ENCODE measurements at regions not wholly inside any gene's neighbourhood (a gene's known extent, or its start where the extent isn't known, plus 50 kb on each side); places are given as distances from the start of the nearest gene placed in this dataset.
"Not testable (repeated sequence)": the region's sequence is repeated elsewhere in the genome, so short reads cannot be mapped to it uniquely, and the experiment has no call there.

DNA sequence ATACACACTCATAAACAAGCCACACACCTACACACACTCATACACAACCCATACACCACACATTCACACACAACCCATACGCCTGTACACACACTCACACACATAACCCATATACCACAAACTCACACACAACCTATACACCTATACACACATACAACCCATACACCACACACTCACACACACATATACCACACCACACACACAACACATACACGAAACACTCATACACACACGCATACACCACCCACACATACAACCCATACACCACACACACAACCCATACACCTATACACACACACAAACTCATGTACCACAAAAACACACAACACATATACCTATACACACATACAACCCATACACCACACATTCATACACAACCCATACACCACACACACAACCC, 164.3 kb downstream of the TMEM121 start:
- TF ChIP-seq, protein P1, sequence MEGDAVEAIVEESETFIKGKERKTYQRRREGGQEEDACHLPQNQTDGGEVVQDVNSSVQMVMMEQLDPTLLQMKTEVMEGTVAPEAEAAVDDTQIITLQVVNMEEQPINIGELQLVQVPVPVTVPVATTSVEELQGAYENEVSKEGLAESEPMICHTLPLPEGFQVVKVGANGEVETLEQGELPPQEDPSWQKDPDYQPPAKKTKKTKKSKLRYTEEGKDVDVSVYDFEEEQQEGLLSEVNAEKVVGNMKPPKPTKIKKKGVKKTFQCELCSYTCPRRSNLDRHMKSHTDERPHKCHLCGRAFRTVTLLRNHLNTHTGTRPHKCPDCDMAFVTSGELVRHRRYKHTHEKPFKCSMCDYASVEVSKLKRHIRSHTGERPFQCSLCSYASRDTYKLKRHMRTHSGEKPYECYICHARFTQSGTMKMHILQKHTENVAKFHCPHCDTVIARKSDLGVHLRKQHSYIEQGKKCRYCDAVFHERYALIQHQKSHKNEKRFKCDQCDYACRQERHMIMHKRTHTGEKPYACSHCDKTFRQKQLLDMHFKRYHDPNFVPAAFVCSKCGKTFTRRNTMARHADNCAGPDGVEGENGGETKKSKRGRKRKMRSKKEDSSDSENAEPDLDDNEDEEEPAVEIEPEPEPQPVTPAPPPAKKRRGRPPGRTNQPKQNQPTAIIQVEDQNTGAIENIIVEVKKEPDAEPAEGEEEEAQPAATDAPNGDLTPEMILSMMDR (IDR thresholded peaks at IDR 0.05; ENCODE audit: insufficient read depth, low read depth, low read length): no peak
- DNase-seq (ENCODE audit: low read depth): no peak
- no peak overlapping the region for H3K4me3 ChIP-seq (ENCODE audit: low read depth, low read length)

DNA sequence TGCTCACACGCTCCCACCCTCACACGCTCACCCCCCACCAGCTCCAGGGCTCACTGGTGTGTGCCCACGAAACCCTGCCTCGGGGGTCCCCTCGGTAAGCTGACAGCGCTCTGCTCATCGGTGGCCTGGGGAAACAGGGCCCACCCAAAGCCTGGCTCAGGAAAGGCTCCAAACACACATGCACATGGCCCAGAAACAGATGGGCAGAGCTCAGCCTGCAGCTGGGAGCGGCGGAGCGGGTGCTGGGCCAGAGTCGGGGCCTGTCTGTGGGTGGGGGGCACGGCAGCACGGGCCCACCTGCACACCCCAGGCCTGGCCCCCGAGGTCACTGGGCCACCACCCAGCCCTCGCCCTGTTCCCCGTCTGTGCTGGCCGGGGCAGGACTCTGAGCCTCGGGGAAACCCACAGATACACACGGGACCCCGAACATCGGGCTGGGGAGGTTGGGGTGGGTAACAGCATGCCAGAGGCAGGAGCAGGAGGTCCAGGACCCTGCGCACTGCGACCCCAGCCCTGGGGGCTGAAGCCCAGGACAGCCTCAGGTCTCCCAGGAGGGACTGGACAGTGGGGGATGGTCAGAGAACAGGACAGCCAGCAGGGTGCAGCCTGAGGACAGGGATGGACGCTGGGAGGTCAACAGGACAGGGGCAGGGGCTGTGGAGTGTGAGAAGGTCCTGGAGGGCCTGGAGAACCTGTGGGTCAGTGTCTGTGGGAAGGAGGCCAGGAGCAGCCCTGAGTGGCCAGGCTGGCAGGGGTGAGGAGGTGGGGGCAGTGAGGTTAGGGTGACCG, 165.1 kb downstream of the TMEM121 start:
- DNase-seq (ENCODE audit: low read depth): not testable (repeated sequence)

DNA sequence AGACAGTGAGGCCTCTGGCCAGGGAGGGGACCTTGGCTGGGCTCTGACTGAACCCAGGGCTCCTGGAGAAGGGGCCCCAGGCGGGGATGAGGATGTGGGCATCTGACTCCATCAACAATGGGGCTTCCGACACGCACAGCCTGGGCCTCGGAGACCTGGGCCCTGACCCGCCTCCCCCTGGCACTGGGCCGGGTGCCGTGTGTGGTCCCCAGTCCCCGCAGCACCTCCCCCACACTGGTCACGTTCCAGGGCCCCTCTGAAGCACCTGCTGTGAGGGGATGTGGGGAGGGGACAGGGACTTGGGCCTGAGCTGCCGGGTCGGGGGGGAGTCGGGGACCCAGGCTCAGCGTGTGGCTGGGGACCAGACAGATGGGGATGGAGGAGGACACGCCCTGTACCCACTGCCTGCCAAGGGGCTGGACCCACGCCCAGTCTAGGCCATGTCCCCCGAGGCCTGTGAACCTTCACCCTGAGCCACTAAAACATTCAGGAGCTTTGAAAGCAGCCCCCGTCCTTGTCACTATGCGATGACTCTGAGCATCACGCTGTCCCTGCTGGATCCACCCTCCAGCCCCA, 165.8 kb downstream of the TMEM121 start:
- not testable (repeated sequence) for H3K4me3 ChIP-seq (ENCODE audit: low read depth, low read length); DNase-seq (ENCODE audit: low read depth)

More for the DNA sequence above, 165.1 kb downstream of the TMEM121 start:
- H3K4me3 ChIP-seq (ENCODE audit: low read depth, low read length): not testable (repeated sequence)

DNA sequence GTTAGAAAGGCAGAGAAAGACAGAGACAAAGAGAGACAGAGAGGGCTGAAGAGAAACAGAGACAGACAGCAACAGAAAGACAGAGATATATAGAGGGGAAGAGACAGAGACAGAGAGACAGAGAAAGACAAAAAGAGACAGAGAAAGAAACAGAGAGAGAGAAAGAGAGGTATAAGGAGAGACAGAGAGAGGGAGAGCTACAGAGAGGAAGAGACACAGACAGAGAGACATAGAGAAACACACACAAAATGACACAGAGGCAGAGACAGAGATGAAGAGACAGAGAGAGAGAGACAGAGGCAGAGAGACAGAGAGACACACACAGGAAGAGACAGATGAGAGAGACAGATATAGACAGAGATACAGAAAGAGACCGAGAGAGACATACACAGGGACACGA, 168.6 kb downstream of the TMEM121 start:
- H3K4me3 ChIP-seq (ENCODE audit: low read depth, low read length): no peak overlapping the region
- DNase-seq (ENCODE audit: low read depth): no peak
- TF ChIP-seq, protein P1 (IDR thresholded peaks at IDR 0.05; ENCODE audit: insufficient read depth, low read depth, low read length): no peak

DNA sequence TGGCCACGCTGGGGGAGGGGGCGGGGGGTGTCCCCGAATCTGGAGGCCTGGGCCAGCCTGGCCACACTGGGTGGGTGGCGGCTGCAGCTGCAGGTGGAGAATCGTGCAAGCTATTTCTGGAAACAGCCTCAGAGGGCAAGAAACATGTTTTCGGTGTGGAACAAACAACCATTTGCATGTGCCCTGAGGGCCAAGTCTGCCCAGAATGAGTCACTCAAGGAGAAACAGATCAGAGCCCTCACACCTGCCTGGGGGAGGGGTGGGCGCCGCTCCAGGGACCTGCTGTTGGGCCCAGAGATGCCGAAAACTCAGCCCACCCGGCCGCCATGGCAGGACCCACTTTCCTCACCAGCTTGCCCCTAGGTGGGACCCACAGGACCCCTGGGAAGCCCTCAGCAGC, 170.0 kb downstream of the TMEM121 start:
- H3K4me3 ChIP-seq (ENCODE audit: low read depth, low read length); DNase-seq (ENCODE audit: low read depth): not testable (repeated sequence)

DNA sequence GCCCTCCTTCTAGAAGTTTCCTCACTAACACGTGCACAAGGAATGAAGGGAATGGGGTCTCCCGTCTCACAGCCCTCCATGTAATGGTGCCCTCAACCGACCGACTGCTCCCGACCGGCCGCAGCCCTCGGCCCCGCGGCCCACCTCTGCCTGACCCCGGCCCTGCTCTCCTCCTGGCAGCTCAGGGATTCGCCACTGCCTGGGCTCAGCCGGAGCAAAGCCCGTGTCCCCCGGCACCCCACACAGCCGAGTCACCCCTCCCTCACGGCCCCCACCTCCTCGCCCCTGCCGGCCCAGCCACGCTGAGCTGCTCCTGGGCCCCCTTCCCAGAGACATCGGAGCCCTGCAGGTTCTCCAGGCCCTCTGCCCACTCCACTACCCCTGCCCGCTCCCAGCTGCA, 171.0 kb downstream of the TMEM121 start:
- not testable (repeated sequence) for DNase-seq (ENCODE audit: low read depth); H3K4me3 ChIP-seq (ENCODE audit: low read depth, low read length)

DNA sequence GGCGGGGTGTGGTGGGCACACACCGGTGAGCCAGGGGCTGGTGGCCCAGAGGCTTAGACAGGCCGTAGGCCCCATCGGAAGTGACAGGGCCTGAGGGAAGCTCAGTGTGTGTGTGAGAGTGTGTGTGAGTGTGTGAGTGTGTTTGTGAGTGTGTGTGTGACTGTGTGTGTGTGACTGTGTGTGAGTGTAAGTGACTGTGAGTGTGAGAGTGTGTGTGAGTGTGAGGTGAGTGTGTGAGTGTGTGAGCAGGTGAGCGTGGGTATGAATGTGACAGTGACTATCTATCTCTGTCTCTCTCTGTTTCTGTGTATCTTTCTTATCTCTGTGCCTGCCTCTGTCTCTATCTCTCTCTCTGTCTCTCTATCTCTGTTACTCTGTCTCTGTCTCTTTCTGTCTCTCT, 171.6 kb downstream of the TMEM121 start:
- not testable (repeated sequence) for H3K4me3 ChIP-seq (ENCODE audit: low read depth, low read length); DNase-seq (ENCODE audit: low read depth)

DNA sequence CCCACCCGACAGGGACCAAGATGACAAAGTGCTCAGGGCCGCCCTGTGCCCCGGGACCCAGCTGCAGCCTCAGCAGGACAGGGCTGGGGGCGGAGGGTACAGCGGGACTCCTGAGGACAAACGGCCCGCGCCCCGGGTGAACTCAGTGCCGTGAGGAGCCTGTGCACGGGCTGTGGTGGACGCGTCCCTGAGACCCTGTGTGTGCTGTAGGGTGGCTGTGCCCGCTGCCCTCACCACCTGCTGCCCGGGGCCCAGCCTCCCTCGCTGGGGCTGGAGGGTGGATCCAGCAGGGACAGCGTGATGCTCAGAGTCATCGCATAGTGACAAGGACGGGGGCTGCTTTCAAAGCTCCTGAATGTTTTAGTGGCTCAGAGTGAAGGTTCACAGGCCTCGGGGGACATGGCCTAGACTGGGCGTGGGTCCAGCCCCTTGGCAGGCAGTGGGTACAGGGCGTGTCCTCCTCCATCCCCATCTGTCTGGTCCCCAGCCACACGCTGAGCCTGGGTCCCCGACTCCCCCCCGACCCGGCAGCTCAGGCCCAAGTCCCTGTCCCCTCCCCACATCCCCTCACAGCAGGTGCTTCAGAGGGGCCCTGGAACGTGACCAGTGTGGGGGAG, 172.7 kb downstream of the TMEM121 start:
- not testable (repeated sequence) for DNase-seq (ENCODE audit: low read depth)

DNA sequence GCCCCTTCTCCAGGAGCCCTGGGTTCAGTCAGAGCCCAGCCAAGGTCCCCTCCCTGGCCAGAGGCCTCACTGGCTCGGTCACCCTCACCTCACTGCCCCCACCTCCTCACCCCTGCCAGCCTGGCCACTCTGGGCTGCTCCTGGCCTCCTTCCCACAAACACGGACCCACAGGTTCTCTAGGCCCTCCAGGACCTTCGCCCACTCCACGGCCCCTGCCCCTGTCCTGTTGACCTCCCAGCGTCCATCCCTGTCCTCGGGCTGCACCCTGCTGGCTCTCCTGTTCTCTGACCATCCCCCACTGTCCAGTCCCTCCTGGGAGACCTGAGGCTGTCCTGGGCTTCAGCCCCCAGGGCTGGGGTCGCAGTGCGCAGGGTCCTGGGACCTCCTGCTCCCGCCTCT, 173.3 kb downstream of the TMEM121 start:
- not testable (repeated sequence) for H3K4me3 ChIP-seq (ENCODE audit: low read depth, low read length); DNase-seq (ENCODE audit: low read depth)

More for the DNA sequence above, 172.7 kb downstream of the TMEM121 start:
- not testable (repeated sequence) for H3K4me3 ChIP-seq (ENCODE audit: low read depth, low read length)

DNA sequence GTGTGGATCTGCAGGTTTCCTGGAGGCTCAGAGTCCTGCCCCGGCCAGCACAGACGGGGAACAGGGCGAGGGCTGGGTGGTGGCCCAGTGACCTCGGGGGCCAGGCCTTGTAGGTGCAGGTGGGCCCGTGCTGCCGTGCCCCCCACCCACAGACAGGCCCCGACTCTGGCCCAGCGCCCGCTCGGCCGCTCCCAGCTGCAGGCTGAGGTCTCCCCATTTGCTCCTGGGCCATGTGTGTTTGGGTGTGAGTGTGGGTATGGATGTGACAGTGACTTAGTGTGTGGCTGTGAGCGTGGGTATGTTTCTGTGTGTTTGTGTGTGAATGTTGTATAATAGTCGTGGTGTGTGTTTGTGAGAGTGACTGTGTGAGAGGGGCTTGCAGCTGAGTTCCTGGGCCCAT, 173.8 kb downstream of the TMEM121 start:
- not testable (repeated sequence) for DNase-seq (ENCODE audit: low read depth); H3K4me3 ChIP-seq (ENCODE audit: low read depth, low read length)

DNA sequence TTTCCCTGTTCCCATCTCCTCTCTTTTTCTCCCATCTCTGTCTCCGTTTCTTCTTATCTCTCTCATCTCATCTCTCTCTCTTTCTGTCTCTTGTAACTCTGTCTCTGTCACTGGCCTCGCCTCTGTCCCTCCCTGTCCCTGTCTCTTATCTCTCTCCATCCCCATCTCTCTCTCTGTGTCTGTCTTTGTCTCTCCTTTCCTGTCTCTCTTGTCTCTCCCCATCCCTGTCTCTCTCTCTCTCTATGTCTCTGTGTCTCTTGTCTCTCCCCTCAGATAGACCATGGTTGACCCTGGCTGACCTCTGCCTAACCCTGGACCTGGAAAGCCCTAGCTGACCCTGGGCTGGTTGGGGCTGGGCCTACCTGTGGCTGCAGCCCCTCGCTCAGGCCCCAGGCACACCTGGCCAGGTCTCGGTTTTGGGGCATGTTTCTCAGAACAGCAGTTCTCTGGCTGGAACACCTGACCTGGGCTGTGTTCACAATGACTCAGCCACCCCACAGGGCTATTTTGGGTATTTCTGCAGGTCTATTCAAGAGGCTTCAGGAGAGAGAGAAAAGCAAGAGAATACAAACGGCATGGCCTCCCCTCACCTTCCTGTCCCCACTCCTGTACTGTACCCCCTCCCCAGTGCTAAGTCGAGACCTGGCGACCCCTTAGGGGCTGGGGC, 174.4 kb downstream of the TMEM121 start:
- no peak for DNase-seq (ENCODE audit: low read depth)
- TF ChIP-seq, protein P1 (IDR thresholded peaks at IDR 0.05; ENCODE audit: insufficient read depth, low read depth, low read length): no peak
- H3K4me3 ChIP-seq (ENCODE audit: low read depth, low read length): no peak overlapping the region

Measured in fibroblast of villous mesenchyme (primary cell).